Activated T-cell treated with anti-CD3 and anti-CD28 coated beads, Interleukin-2, amount 50 U/mL, for 24 hours (primary cell): ENCODE measurements at regions not wholly inside any gene's neighbourhood (a gene's known extent, or its start where the extent isn't known, plus 50 kb on each side); places are given as distances from the start of the nearest gene placed in this dataset.
"Not testable (repeated sequence)": the region's sequence is repeated elsewhere in the genome, so short reads cannot be mapped to it uniquely, and the experiment has no call there.

ENCODE experiments used
- DNase-seq: peaks from one replicate; pipeline ENCODE4 v3.0.0-alpha.2; 2020
- H3K27ac Mint-ChIP-seq: 2 replicates; pipeline ENCODE4 v1.8.0; 2020; ENCODE audit warnings: mild to moderate bottlenecking, mixed read lengths
- H3K27me3 Mint-ChIP-seq: 2 replicates; pipeline ENCODE4 v1.8.0; 2020; ENCODE audit warnings: mixed read lengths
- H3K36me3 Mint-ChIP-seq: 2 replicates; pipeline ENCODE4 v1.8.0; 2020; ENCODE audit warnings: low read depth, mixed read lengths
- H3K4me1 Mint-ChIP-seq: 2 replicates; pipeline ENCODE4 v1.8.0; 2020; ENCODE audit warnings: low read depth, mixed read lengths
- H3K4me3 Mint-ChIP-seq: 2 replicates; pipeline ENCODE4 v1.8.0; 2020; ENCODE audit warnings: mild to moderate bottlenecking, moderate library complexity, mixed read lengths
- H3K9me3 Mint-ChIP-seq: 2 replicates; pipeline ENCODE4 v1.8.0; 2020; ENCODE audit warnings: mixed read lengths

DNA sequence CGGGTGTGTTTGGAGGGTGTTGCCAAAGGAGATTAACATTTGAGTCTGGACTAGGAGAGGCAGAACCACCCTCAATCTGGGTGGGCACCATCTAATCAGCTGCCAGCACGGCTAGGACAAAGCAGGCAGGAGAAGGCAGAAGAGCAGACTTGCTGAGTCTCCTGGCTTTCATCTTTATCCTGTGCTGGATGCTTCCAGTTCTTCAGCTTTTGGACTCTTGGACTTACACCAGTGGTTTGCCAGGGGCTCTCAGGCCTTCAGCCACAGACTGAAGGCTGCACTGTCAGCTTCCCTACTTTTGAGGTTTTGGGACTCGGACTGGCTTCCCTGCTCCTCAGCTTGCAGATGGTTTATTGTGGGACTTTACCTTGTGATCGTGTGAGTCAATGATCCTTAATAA, 70.4 kb upstream of the AGAP9 start:
- H3K27me3 Mint-ChIP-seq, H3K27ac Mint-ChIP-seq, H3K4me3 Mint-ChIP-seq, H3K36me3 Mint-ChIP-seq, DNase-seq, H3K4me1 Mint-ChIP-seq, H3K9me3 Mint-ChIP-seq: not testable (repeated sequence)

DNA sequence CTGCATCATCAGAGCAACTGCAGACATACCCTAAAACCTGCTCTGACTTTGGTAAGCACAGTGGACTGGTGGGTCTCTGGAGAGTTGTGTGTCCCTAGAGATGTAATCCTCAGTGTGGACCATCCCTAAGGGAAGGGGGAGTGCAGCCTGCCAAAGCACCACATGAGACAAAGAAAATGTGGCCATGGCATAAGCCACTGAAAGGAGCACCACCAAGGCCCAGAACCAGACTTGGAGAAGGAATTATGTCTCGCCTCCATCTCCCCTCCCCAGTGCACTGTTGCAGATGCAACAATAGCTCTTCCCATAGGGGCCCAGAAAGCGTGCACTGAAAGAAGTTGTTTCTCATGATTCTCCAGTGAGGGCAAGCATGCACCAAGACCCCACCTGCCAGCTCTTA, 69.7 kb upstream of the AGAP9 start:
- not testable (repeated sequence) for DNase-seq, H3K4me1 Mint-ChIP-seq, H3K4me3 Mint-ChIP-seq, H3K27me3 Mint-ChIP-seq, H3K9me3 Mint-ChIP-seq, H3K27ac Mint-ChIP-seq, H3K36me3 Mint-ChIP-seq

DNA sequence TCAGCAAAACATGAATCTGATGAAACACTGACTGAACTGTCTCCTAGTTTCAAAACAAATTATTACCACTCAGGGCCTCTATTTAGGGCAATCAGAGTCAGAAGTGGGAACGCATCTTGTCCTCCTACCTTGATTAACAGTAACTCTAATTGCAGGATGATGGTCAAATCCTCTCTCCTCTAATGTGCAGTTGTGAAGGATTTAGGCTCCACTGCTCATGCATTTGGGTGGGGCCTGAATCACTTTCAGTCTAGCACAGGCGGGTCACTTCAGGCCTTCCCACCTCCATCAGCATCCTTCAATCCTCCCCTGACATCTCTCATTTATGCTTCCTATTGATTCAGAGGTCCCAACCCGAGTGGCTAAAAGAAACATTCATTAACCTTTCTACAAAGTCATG, 67.5 kb upstream of the AGAP9 start:
- not testable (repeated sequence) for H3K4me1 Mint-ChIP-seq, H3K27ac Mint-ChIP-seq, H3K27me3 Mint-ChIP-seq, H3K36me3 Mint-ChIP-seq, DNase-seq, H3K9me3 Mint-ChIP-seq, H3K4me3 Mint-ChIP-seq

DNA sequence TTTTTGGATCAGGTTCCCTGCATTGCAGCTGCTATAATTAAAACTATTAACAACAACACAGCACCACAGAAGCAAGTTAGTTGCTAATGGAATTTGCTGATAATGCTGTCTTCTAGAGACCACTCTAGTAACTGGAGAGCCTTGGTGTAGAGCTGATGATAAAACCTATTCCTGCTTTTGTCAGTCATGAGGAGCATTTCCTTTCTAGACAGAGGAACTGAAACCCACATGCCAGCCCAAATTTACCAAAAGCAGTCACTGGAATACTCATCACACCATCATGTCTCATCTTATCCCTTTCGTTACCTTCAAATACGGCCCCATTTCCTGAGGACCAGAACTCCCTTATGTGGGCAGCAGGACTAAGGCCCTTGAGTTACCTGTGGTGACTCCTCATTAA, 67.1 kb upstream of the AGAP9 start:
- H3K27ac Mint-ChIP-seq, H3K36me3 Mint-ChIP-seq, H3K4me3 Mint-ChIP-seq, H3K4me1 Mint-ChIP-seq, H3K27me3 Mint-ChIP-seq, H3K9me3 Mint-ChIP-seq, DNase-seq: not testable (repeated sequence)

DNA sequence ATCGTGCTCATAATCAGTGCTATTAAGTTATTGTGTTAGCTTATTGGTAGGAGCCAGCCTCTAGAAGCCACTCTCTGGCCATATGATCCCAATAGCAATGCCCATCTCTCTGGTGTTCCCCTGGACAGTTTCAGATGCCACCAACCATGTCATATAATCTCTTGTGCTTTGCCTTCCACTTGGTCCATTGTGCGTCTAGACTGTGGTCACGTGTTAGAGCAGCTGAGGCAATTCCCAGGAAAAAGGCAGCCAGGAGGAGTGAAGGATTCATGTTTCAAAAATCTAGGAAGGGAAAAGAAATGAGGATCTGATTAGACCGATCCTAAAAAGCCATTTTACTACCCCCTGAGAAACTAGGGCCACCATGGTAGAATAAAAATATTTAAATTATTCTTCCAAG, 58.6 kb upstream of the AGAP9 start:
- not testable (repeated sequence) for H3K36me3 Mint-ChIP-seq, H3K4me1 Mint-ChIP-seq, H3K27ac Mint-ChIP-seq, DNase-seq, H3K27me3 Mint-ChIP-seq, H3K4me3 Mint-ChIP-seq, H3K9me3 Mint-ChIP-seq

DNA sequence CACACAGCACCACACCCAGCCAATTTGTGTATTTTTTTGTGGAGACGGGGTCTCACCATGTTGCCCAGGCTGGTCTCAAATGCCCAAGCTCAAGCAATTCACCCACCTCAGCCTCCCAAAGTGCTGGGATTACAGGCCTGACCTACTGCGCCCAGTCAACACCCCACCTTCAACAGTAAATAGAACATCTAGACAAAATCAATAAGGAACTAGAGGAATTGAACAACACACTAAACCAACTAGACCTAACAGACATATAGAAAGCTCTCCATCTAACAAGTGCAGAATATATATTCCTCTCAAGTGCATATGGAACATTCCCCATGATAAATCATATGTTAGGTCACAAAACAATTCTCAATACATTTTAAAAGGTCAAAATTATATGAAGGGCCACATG, 56.6 kb upstream of the AGAP9 start:
- not testable (repeated sequence) for H3K27ac Mint-ChIP-seq, H3K4me3 Mint-ChIP-seq, H3K27me3 Mint-ChIP-seq, H3K9me3 Mint-ChIP-seq, H3K36me3 Mint-ChIP-seq, H3K4me1 Mint-ChIP-seq, DNase-seq

DNA sequence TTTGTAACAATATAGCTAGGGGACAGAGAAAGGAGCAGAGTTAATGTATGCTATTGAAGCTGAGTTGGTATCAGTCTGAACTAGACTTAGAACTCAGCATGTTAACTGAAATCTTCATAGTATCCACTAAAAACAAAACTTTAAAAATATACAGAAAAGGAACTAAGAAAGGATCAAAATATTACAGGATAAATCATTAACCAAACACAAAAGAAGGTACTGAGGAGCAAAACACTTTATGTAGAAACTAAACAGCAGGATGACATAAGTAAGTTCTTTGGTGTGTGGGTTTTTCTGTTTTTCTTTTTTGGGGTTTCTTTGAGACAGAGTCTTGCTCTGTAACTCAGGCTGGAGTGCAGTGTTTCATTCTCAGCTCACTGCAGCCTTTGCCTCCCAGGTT, 55.1 kb upstream of the AGAP9 start:
- not testable (repeated sequence) for H3K9me3 Mint-ChIP-seq

More for the DNA sequence above, 55.1 kb upstream of the AGAP9 start:
- DNase-seq, H3K4me1 Mint-ChIP-seq, H3K27ac Mint-ChIP-seq, H3K4me3 Mint-ChIP-seq, H3K36me3 Mint-ChIP-seq, H3K27me3 Mint-ChIP-seq: not testable (repeated sequence)
